ENCODE measurements at regions not wholly inside any gene's neighbourhood (a gene's known extent, or its start where the extent isn't known, plus 50 kb on each side); places are given as distances from the start of the nearest gene placed in this dataset.

- no peaks in the 10 kb centered on the region for H3K27me3 ChIP-seq (ENCODE audit: control insufficient read depth, insufficient read depth, low read length)
- DNase-seq (ENCODE audit: low read depth, low spot score) (no peak), ATAC-seq (no peak)
- in situ Hi-C loops (cut with HindIII; ENCODE audit: low pct_unique_long_range_greater_than_20kb, low sequenced_read_pairs) (no loop called here), intact Hi-C loops (cut with micrococcal nuclease; ENCODE audit: unreplicated experiment) (no loop called here)
- H3K4me3 ChIP-seq (ENCODE audit: low read depth in 2 of 2, low read length in 2 of 2), result no peak overlapping the region
- H3K36me3 ChIP-seq (ENCODE audit: control insufficient read depth, insufficient read depth, low read length), result no peaks in the 10 kb centered on the region
- ChIA-PET POLR2A (no interaction called here), CTCF (no interaction called here)
- TF ChIP-seq, protein P1, sequence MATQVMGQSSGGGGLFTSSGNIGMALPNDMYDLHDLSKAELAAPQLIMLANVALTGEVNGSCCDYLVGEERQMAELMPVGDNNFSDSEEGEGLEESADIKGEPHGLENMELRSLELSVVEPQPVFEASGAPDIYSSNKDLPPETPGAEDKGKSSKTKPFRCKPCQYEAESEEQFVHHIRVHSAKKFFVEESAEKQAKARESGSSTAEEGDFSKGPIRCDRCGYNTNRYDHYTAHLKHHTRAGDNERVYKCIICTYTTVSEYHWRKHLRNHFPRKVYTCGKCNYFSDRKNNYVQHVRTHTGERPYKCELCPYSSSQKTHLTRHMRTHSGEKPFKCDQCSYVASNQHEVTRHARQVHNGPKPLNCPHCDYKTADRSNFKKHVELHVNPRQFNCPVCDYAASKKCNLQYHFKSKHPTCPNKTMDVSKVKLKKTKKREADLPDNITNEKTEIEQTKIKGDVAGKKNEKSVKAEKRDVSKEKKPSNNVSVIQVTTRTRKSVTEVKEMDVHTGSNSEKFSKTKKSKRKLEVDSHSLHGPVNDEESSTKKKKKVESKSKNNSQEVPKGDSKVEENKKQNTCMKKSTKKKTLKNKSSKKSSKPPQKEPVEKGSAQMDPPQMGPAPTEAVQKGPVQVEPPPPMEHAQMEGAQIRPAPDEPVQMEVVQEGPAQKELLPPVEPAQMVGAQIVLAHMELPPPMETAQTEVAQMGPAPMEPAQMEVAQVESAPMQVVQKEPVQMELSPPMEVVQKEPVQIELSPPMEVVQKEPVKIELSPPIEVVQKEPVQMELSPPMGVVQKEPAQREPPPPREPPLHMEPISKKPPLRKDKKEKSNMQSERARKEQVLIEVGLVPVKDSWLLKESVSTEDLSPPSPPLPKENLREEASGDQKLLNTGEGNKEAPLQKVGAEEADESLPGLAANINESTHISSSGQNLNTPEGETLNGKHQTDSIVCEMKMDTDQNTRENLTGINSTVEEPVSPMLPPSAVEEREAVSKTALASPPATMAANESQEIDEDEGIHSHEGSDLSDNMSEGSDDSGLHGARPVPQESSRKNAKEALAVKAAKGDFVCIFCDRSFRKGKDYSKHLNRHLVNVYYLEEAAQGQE (IDR thresholded peaks at IDR 0.05; ENCODE audit: insufficient read depth in 1 of 2, low read depth in 2 of 2, low read length in 1 of 2), result no peak
- TF ChIP-seq SIN3A (IDR thresholded peaks at IDR 0.05; ENCODE audit: borderline replicate concordance, insufficient read depth, low read depth, low read length), result no peak
- no peak for TF ChIP-seq TCF7L2 (IDR thresholded peaks at IDR 0.05; ENCODE audit: low read depth, low read length)
- TF ChIP-seq CTCF (IDR thresholded peaks at IDR 0.05), result no peak
- TF ChIP-seq POLR2AphosphoS5 (IDR thresholded peaks at IDR 0.05; ENCODE audit: low read depth, low read length), result no peak
- no peaks in the 10 kb centered on the region for H3K4me1 ChIP-seq (ENCODE audit: control insufficient read depth, insufficient read depth, low read length)
- H3K27ac ChIP-seq (ENCODE audit: low read length), result no peak overlapping the region
- no peaks in the 10 kb centered on the region for H3K9me3 ChIP-seq (ENCODE audit: control insufficient read depth, insufficient read depth, low read depth, low read length)
- no TSS peak for BruUV-seq (replicated peaks)
Observed at GRCh38 chr13:29943686-29944085, 93.3 kb upstream of the UBL3 start.

DNA sequence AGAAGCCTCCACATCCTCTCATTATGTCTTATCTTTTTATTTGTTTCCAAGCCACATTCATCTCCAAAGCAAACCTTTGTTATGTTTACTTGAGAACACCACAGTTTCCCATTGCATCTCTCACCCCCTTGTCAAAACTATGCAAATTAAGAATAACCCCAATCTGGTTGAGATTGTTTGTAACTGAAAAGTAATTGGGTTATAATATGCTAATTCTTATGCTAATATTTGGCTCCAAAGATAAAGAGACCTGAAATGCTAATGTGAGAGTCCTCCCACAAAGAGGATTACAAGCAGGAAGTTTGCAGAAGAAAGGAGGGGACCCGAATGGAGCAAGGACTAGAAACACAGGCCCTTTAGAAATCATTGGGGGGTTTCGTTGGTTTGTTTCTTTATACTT lies 92.9 kb upstream of the UBL3 start:
- Histone ChIP-seq H3K9me3 (ENCODE audit: control insufficient read depth, insufficient read depth, low read depth, low read length) (no peaks in the 10 kb centered on the region), H3K4me1 (ENCODE audit: control insufficient read depth, insufficient read depth, low read length) (no peaks in the 10 kb centered on the region), H3K4me3 (ENCODE audit: low read depth in 2 of 2, low read length in 2 of 2) (no peak overlapping the region), H3K27me3 (ENCODE audit: control insufficient read depth, insufficient read depth, low read length) (no peaks in the 10 kb centered on the region), H3K36me3 (ENCODE audit: control insufficient read depth, insufficient read depth, low read length) (no peaks in the 10 kb centered on the region), H3K27ac (ENCODE audit: low read length) (no peak overlapping the region)
- in situ Hi-C loops (cut with HindIII; ENCODE audit: low pct_unique_long_range_greater_than_20kb, low sequenced_read_pairs), result no loop called here
- CTCF ChIA-PET, result no interaction called here
- intact Hi-C loops (cut with micrococcal nuclease; ENCODE audit: unreplicated experiment), result no loop called here
- TF ChIP-seq POLR2AphosphoS5 (IDR thresholded peaks at IDR 0.05; ENCODE audit: low read depth, low read length) (no peak), SIN3A (IDR thresholded peaks at IDR 0.05; ENCODE audit: borderline replicate concordance, insufficient read depth, low read depth, low read length) (no peak), TCF7L2 (IDR thresholded peaks at IDR 0.05; ENCODE audit: low read depth, low read length) (no peak), CTCF (IDR thresholded peaks at IDR 0.05) (no peak)
- TF ChIP-seq, protein P1 (IDR thresholded peaks at IDR 0.05; ENCODE audit: insufficient read depth in 1 of 2, low read depth in 2 of 2, low read length in 1 of 2), result no peak
- ATAC-seq (no peak), DNase-seq (ENCODE audit: low read depth, low spot score) (no peak)
- POLR2A ChIA-PET, result no interaction called here
- no TSS peak for BruUV-seq (replicated peaks)
